Hepatocyte (in vitro differentiated cells): ENCODE measurements at regions not wholly inside any gene's neighbourhood (a gene's known extent, or its start where the extent isn't known, plus 50 kb on each side); places are given as distances from the start of the nearest gene placed in this dataset.

Experiments used
- EZH2 ChIP-seq: fragments of 200-600 bp; sonication (generic); IDR thresholded peaks from 2 replicates; pipeline ENCODE4 v1.6.1; 2016; ENCODE audit warnings: antibody characterized with exemption, mild to moderate bottlenecking, borderline replicate concordance
- EZH2phosphoT487 ChIP-seq: fragments of 200-600 bp; sonication (generic); IDR thresholded peaks from one replicate; pipeline ENCODE4 v1.6.1; 2018; ENCODE audit warnings: antibody characterized with exemption, mild to moderate bottlenecking, low read depth, moderate library complexity; ENCODE audit not compliant: unreplicated experiment, severe bottlenecking
- TF ChIP-seq, protein P1 (sequence below): fragments of 200-600 bp; sonication (generic); IDR thresholded peaks from 2 replicates; pipeline ENCODE4 v1.5.1; 2016; ENCODE audit warnings: antibody characterized with exemption, mild to moderate bottlenecking; ENCODE audit not compliant: poor library complexity

DNA sequence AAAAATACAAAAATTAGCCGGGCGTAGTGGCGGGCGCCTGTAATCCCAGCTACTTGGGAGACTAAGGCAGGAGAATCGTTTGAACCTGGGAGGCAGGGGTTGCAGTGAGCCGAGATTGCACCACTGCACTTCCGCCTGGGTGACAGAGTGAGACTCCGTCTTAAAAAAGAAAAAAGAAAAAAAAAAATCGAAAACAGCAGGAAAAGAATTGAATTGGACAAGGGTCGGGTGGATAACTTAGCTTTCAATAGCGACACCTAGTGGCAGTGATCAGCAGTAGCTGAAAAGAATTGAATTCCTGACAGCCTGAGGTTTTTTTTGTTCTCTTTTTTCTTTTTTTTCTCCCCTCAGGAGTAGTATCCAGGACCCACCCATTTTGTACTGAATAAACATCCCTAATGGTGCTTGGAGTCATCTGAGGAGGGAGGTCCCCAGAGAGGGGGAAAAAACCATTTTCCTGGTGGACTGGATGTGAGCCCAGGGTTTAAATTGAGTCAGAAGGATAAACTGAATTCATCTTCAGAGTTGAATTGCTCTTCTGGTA, 55.1 kb downstream of the CYCS start:
- TF ChIP-seq, protein P1, sequence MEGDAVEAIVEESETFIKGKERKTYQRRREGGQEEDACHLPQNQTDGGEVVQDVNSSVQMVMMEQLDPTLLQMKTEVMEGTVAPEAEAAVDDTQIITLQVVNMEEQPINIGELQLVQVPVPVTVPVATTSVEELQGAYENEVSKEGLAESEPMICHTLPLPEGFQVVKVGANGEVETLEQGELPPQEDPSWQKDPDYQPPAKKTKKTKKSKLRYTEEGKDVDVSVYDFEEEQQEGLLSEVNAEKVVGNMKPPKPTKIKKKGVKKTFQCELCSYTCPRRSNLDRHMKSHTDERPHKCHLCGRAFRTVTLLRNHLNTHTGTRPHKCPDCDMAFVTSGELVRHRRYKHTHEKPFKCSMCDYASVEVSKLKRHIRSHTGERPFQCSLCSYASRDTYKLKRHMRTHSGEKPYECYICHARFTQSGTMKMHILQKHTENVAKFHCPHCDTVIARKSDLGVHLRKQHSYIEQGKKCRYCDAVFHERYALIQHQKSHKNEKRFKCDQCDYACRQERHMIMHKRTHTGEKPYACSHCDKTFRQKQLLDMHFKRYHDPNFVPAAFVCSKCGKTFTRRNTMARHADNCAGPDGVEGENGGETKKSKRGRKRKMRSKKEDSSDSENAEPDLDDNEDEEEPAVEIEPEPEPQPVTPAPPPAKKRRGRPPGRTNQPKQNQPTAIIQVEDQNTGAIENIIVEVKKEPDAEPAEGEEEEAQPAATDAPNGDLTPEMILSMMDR = peak; percentile 96
- TF ChIP-seq EZH2 (no peak), EZH2phosphoT487 (no peak)
